RKO (cell line): ENCODE measurements at regions not wholly inside any gene's neighbourhood (a gene's known extent, or its start where the extent isn't known, plus 50 kb on each side); places are given as distances from the start of the nearest gene placed in this dataset.
"Not testable (repeated sequence)": the region's sequence is repeated elsewhere in the genome, so short reads cannot be mapped to it uniquely, and the experiment has no call there.

ENCODE experiments used
- DNase-seq: peaks from one replicate; pipeline ENCODE4 v3.0.0-alpha.2; 2016; ENCODE audit warnings: low spot score

- no peak for DNase-seq
Measured at GRCh38 chr1:101550581-101550980, 313.8 kb downstream of the S1PR1 start.

DNA sequence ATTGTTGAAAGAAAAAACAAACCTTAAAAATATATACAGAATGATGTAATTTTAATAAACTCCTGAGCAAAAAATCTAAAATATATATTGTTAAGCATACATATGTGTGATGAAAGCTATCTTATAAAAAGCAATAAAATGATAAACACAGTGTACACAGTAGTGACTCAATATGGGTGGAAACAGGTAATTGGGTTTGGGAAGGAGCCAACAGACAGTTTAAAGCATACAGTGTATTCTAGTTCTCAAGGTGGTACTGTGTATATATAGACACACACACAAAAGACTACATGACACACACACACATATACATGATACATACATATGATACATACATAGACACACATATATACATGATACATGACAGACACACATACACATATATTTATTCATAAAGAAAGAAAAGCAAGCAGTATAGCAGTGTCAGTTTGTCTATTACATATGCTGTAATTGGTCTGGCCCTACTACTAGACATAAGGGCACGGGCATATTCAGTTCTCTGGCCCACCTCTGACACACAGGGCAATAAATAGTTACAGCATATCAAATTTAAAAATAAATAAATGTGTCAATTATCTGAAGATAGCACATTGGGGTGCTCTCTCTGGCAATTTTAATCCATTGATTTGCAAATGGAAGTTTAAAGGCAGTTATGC lies 330.2 kb downstream of the S1PR1 start:
- no peak for DNase-seq

DNA sequence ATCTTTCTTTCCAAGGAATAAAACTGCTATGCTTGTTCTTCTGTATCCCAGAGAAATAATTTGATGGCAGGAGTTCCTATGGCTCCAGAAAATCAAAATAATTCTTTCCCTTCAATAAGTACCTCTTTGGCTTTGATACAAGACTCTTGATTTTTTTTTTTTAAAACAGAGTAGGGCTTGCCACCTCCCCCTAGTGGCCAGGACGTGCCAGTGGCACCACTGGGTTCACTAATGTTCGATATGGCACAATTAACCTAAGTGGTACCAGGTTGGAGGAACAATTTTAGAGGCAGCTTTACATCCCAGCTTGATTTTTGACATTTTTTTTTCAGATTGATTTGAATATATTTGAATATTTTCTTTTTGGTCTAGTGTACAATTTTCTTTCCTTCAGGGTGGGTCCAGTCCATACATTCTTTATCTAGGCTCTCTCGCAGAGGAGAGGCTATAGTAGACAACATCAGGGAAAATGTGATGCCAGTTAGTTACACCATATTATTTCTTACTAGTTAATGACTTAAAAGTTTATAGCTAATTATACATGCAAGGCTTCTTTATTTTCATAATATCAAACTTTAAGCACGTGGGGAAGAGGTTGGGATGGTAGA lies 330.9 kb downstream of the S1PR1 start:
- peak; percentile 26 for DNase-seq

DNA sequence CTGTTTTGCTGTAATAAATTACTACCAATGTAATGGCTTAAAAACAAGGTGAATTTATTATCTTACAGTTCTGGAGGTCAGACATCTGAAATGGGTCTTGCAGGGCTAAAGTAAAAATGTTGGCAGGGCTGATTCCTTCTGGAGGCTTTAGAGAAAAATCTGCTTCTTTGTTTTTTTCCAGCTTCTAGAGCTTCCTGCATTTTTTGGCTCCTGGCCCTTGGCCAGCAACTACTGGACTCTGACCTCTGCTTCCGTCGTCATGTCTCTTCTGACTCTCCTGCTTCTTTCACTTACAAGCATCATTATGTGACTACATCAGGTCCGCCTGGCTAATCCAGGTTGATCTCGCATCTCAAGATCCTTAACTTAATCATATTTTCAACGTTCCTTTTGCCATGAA lies 350.9 kb downstream of the S1PR1 start:
- DNase-seq: peak; percentile 69

DNA sequence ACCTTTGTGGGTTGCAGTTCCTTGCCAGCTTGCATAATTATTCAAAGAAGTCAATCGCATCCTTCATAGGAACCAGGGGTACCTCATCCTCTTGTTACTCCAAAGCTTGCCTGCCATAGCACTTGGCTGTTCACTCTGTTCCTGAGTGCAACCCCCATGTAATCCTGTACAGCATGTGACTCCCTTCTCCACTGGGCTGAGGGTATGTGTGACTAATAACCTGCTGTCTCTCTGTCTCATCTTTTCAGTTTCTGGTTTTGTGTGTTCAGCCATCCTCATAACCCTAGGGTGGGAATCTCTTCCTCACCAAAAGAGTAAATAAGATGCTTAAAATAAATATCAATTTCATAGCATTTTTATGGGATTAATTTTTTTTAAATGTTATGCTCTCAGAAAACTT lies 351.9 kb downstream of the S1PR1 start:
- no peak for DNase-seq

DNA sequence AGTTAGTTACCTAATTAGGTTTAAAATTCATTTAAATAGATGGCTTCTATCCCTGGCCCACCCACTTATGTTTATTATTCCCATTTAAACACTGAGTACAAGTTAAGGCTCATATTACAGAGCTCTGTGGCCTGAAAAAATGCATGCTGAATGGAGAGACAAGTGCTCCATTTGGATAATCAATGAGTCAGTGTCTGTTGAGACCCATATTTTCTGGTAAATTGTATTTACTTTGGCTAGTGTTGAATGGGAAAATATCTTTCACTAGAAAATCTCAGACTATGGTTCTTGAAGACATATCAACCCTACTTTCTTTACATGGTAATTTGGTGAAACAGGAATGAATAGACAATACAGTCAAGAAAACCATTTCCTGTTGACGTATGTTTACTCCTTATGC lies 356.0 kb downstream of the S1PR1 start:
- no peak for DNase-seq

DNA sequence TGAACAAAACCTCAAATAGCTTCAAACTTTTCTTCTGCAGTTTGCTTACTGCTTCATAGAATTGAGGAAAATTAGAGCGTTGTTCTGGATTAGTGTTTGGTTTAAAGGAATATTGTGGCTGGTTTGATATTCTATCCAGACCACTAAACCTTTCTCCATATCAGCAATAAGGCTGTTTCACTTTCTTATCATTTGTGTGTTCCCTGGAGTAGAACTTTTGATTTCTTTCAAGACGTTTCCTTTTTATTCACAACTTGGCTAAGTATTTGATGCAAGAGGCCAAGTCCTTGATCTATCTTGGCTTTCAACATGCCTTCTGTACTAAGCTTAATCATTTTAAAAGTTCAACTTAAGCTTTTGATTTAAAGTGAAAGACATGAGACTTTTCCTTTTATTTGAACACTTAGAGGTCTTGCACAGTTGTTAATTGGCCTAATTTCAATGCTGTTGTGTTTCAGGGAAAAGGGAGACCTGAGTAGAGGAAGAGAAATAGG lies 359.1 kb downstream of the S1PR1 start:
- DNase-seq: no peak

GRCh38 chr1:101600615-101601014 lies 363.8 kb downstream of the S1PR1 start:
- DNase-seq: not testable (repeated sequence)

GRCh38 chr1:101603726-101604125 lies 366.9 kb downstream of the S1PR1 start:
- no peak for DNase-seq

- no peak for DNase-seq
Measured at GRCh38 chr1:101605878-101606277, 369.1 kb downstream of the S1PR1 start.

GRCh38 chr1:101613546-101613945 lies 376.7 kb downstream of the S1PR1 start:
- DNase-seq: peak; percentile 28

- DNase-seq: no peak
Measured at GRCh38 chr1:101618900-101619299, 377.8 kb downstream of the OLFM3 start.

DNA sequence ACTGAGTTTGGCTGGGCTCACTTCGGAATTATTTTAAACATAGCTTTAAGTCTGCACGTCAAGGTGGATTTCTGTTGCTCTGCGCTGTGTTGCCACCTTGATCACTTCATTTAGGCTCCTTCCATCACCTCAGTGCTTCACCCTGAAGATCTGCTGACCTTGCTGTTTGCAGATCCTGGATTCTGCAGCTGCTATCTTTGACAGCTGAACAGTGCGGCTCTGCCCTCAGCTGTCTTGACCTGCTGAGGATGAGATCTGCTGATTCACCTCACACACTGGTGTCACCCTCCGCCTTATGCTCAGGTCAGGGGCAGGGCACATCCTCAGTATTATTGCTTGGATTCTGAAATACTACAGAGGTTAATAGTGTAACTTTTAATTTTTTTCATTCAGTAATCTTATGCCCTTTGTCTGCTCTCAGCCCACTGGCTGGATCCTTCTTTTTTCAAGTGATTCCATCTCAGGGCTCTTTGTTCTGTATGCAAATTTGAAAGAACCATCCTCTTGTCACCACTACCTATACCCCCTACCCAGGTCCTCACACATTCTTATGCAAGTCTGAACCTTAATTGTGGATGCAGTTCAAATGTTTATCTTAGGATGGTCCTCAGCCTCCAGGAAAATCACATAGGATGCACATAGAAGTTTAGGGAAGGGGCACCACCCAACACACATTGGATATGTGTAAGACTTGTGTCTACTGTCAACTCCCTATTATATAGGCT lies 364.0 kb downstream of the OLFM3 start:
- no peak for DNase-seq

- no peak for DNase-seq
Measured at GRCh38 chr1:101645810-101646209, 350.9 kb downstream of the OLFM3 start.

DNA sequence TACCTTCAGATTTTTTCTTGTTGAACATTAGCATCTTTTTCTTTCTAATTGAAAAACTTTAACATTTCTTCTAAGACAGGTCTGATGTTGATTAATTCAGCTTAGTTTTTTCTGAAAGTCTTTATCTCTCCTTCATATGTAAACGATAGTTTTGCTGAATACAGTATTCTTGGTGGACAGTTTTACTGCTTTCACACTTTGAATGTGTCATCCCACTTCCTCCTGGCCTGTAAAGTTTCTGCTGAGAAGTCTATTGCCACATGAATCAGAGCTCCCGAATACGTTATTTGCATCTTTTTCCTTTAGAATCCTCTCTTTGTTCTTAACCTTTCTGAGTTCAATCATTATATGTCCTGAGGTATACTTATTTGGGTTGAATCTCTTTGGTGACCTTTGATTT lies 344.2 kb downstream of the OLFM3 start:
- DNase-seq: no peak

GRCh38 chr1:101653482-101653946 lies 343.2 kb downstream of the OLFM3 start:
- peak; percentile 47 for DNase-seq

DNA sequence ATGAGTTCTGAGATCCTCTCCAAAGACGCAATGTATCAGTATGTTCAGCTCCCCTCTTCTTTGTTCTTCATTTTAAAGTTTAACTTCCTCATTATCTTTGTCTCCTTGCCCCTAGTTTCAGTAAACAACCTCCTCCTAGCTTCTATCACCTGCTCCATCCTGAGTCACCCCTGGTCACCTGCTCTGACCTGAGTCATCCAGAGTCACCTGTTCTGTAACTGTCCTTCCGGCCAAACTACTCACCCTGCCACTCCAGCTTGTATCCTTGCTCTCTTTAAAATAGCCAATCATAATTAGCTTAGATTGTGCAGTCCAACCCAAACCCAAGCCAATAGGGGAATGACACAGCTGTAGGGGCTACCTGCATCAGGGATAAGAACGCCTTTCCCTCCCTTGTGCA lies 332.0 kb downstream of the OLFM3 start:
- no peak for DNase-seq

- DNase-seq: no peak
Measured at GRCh38 chr1:101667761-101668160, 329.0 kb downstream of the OLFM3 start.

GRCh38 chr1:101683136-101683535 lies 313.6 kb downstream of the OLFM3 start:
- DNase-seq: no peak

DNA sequence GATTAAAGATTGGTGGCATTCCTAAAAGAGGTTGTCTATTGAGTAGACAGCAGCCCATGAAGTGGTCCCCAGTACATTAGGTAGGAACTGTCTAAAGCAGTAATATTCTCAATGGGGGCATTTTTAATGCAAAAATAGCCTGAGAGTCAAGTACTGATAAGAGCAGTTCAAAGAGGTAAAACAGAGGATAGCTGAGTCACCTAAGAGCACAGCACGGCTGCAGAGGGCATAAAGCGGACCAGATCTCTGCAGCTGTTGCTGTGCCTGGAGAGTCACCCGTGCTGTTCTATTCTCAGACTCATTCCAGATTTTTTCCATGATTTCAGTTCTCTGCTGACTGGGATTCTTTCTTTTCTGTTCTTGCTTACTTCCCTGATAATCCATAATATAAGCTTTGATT lies 313.2 kb downstream of the OLFM3 start:
- DNase-seq: no peak

- DNase-seq: no peak
Measured at GRCh38 chr1:101697072-101697471, 299.7 kb downstream of the OLFM3 start.

- no peak for DNase-seq
Measured at GRCh38 chr1:101698681-101699080, 298.0 kb downstream of the OLFM3 start.

- no peak for DNase-seq
Measured at GRCh38 chr1:101704895-101705294, 291.8 kb downstream of the OLFM3 start.
